H9 (cell line): ENCODE measurements at regions not wholly inside any gene's neighbourhood (a gene's known extent, or its start where the extent isn't known, plus 50 kb on each side); places are given as distances from the start of the nearest gene placed in this dataset.

Experiments
- DNase-seq: peaks from one replicate; pipeline ENCODE4 v3.0.0-alpha.2; 2017
- H2AFZ ChIP-seq: one replicate; pipeline ENCODE4 v1.6.1; 2013; ENCODE audit warnings: mild to moderate bottlenecking, low read length, control low read depth, moderate library complexity
- H2AK5ac ChIP-seq: 2 replicates; pipeline ENCODE4 v1.6.1; 2013; ENCODE audit warnings: low read length, control low read depth, mixed read lengths; ENCODE audit not compliant: insufficient read length
- H2BK120ac ChIP-seq: one replicate; pipeline ENCODE4 v1.6.1; 2013; ENCODE audit warnings: low read depth, mild to moderate bottlenecking, low read length, control low read depth, inconsistent platforms; ENCODE audit not compliant: poor library complexity, severe bottlenecking
- H2BK12ac ChIP-seq: 2 replicates; pipeline ENCODE4 v1.6.1; 2013; ENCODE audit warnings: low read length, control low read depth, mixed read lengths, low read depth; ENCODE audit not compliant: insufficient read length
- H2BK15ac ChIP-seq: 2 replicates; pipeline ENCODE4 v1.6.1; 2013; ENCODE audit warnings: low read depth, low read length, control low read depth
- H2BK20ac ChIP-seq: one replicate; pipeline ENCODE4 v1.6.1; 2013; ENCODE audit warnings: low read depth, mild to moderate bottlenecking, low read length, control low read depth, inconsistent platforms; ENCODE audit not compliant: poor library complexity, severe bottlenecking
- H2BK5ac ChIP-seq: 2 replicates; pipeline ENCODE4 v1.6.1; 2013; ENCODE audit warnings: low read length, control low read depth, mixed read lengths; ENCODE audit not compliant: insufficient read length
- H3K14ac ChIP-seq: 2 replicates; pipeline ENCODE4 v1.6.1; 2013; ENCODE audit warnings: low read length, control low read depth; ENCODE audit not compliant: insufficient read depth
- H3K18ac ChIP-seq: 2 replicates; pipeline ENCODE4 v1.6.1; 2013; ENCODE audit warnings: low read depth, mild to moderate bottlenecking, mixed read lengths, low read length, control low read depth; ENCODE audit not compliant: insufficient read length
- H3K23ac ChIP-seq: 2 replicates; pipeline ENCODE4 v1.6.1; 2013; ENCODE audit warnings: low read length, control low read depth, mixed read lengths, low read depth; ENCODE audit not compliant: insufficient read length
- H3K23me2 ChIP-seq: 2 replicates; pipeline ENCODE4 v1.6.1; 2013; ENCODE audit warnings: low read depth, mild to moderate bottlenecking, mixed read lengths, low read length, control low read depth; ENCODE audit not compliant: insufficient read length, poor library complexity, severe bottlenecking
- H3K27ac ChIP-seq: 2 replicates; pipeline ENCODE4 v1.5.1; 2013; ENCODE audit warnings: low read length, control low read depth, mixed read lengths, low read depth; ENCODE audit not compliant: insufficient read length
- H3K27me3 ChIP-seq: 2 replicates; pipeline ENCODE4 v1.6.1; 2013; ENCODE audit warnings: low read length, control low read depth, inconsistent platforms; ENCODE audit not compliant: insufficient read depth
- H3K4ac ChIP-seq: 2 replicates; pipeline ENCODE4 v1.6.1; 2013; ENCODE audit warnings: low read depth, mild to moderate bottlenecking, control low read depth, inconsistent platforms, low read length, moderate library complexity
- H3K4me1 ChIP-seq: 2 replicates; pipeline ENCODE4 v1.6.1; 2013; ENCODE audit warnings: low read length, control low read depth, inconsistent platforms; ENCODE audit not compliant: insufficient read depth
- H3K4me2 ChIP-seq: 2 replicates; pipeline ENCODE4 v1.6.1; 2013; ENCODE audit warnings: low read length, control low read depth, mixed read lengths; ENCODE audit not compliant: insufficient read length, insufficient read depth
- H3K56ac ChIP-seq: 2 replicates; pipeline ENCODE4 v1.6.1; 2013; ENCODE audit warnings: low read depth, mild to moderate bottlenecking, mixed read lengths, low read length, control low read depth; ENCODE audit not compliant: insufficient read length
- H3K79me1 ChIP-seq: 2 replicates; pipeline ENCODE4 v1.6.1; 2013; ENCODE audit warnings: low read depth, mild to moderate bottlenecking, moderate library complexity, low read length, control low read depth, inconsistent platforms; ENCODE audit not compliant: insufficient read depth, poor library complexity, severe bottlenecking
- H3K79me2 ChIP-seq: 2 replicates; pipeline ENCODE4 v1.6.1; 2013; ENCODE audit warnings: low read length, control low read depth, inconsistent platforms; ENCODE audit not compliant: insufficient read depth
- H3K9ac ChIP-seq: 2 replicates; pipeline ENCODE4 v1.6.1; 2013; ENCODE audit warnings: low read length, control low read depth, mixed read lengths; ENCODE audit not compliant: insufficient read length; ENCODE audit errors: extremely low read depth
- H3K9me3 ChIP-seq: one replicate; pipeline ENCODE4 v1.6.1; 2013; ENCODE audit warnings: low read depth, low read length, inconsistent platforms; ENCODE audit not compliant: control insufficient read depth
- H3T11ph ChIP-seq: one replicate; pipeline ENCODE4 v1.6.1; 2013; ENCODE audit warnings: mild to moderate bottlenecking, low read length, control low read depth, inconsistent platforms
- H4K20me1 ChIP-seq: one replicate; pipeline ENCODE4 v1.6.1; 2013; ENCODE audit not compliant: control insufficient read depth, insufficient read length, insufficient read depth
- H4K5ac ChIP-seq: 2 replicates; pipeline ENCODE4 v1.6.1; 2013; ENCODE audit warnings: low read depth, mild to moderate bottlenecking, mixed read lengths, low read length, control low read depth; ENCODE audit not compliant: insufficient read length
- H4K8ac ChIP-seq: replicated peaks from 2 replicates; pipeline ENCODE4 v1.6.1; 2013; ENCODE audit warnings: low read length, control low read depth, mixed read lengths, low read depth; ENCODE audit not compliant: insufficient read length
- H4K91ac ChIP-seq: 2 replicates; pipeline ENCODE4 v1.6.1; 2013; ENCODE audit warnings: low read depth, mild to moderate bottlenecking, moderate library complexity, mixed read lengths, low read length, control low read depth; ENCODE audit not compliant: insufficient read length
- H3K27ac Mint-ChIP-seq, 3 experiments: 2 replicates in 2 of 3; 3 replicates in 1 of 3; pipeline ENCODE4 v1.8.0; 2020 to 2021; ENCODE audit warnings: mixed read lengths in 3 of 3, mild to moderate bottlenecking in 1 of 3, moderate library complexity in 1 of 3
- H3K27me3 Mint-ChIP-seq: 2 replicates; pipeline ENCODE4 v1.8.0; 2021; ENCODE audit warnings: low read depth, mild to moderate bottlenecking, moderate library complexity, mixed read lengths
- H3K36me3 Mint-ChIP-seq, 3 experiments: 2 replicates in 2 of 3; 3 replicates in 1 of 3; pipeline ENCODE4 v1.8.0; 2020 to 2021; ENCODE audit warnings: low read depth in 3 of 3, mixed read lengths in 3 of 3; ENCODE audit not compliant: insufficient read depth in 1 of 3
- H3K4me1 Mint-ChIP-seq, 2 experiments: 2 replicates each; pipeline ENCODE4 v1.8.0; 2020; ENCODE audit warnings: mixed read lengths in 2 of 2
- H3K4me3 Mint-ChIP-seq, 2 experiments: 2 replicates in 1 of 2; 3 replicates in 1 of 2; pipeline ENCODE4 v1.8.0; 2020 to 2021; ENCODE audit warnings: mild to moderate bottlenecking in 2 of 2, mixed read lengths in 2 of 2, moderate library complexity in 1 of 2
- H3K9me3 Mint-ChIP-seq, 2 experiments: 2 replicates in 1 of 2; 3 replicates in 1 of 2; pipeline ENCODE4 v1.8.0; 2020; ENCODE audit warnings: mild to moderate bottlenecking in 2 of 2, mixed read lengths in 2 of 2, moderate library complexity in 1 of 2
- WGBS: extraction: QIAGEN DNeasy Blood & Tissue Kit; methylation state at CpG from one replicate; pipeline ENCODE4 v1.1.7; 2013; ENCODE audit warnings: missing lambda C conversion rate, low lambda C conversion rate, mixed read lengths; ENCODE audit not compliant: insufficient read length; ENCODE audit errors: extremely low coverage; 5-methylcytosine and 5-hydroxymethylcytosine counted together
- TF ChIP-seq, protein P1 (sequence below): fragments of 200-600 bp; sonication (generic); conservative IDR thresholded peaks from 3 replicates; pipeline ENCODE4 v1.8.0; 2021; ENCODE audit warnings: antibody characterized with exemption, mild to moderate bottlenecking

DNA sequence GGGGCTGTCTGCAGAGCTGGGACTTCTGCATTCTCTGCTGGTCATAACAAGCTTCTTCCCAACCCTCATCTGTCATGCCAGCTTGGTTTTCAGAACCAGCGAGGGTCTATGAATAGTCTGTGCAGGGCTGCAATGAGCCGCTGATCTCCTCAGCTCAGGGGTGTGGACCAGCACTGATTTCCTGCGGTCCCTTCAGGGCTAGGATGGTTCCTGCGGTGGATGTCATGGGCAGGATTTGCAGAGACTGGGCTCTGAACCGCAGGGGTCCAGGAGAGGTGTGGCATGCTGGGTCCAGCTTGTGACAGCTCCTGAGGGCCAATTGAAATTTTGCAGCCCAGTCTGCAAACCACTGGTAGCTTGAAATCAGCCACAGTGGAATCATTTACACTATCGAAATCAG lies 188.2 kb upstream of the AGAP1 start:
- Histone ChIP-seq H2BK15ac (no peak overlapping the region), H2BK12ac (no peak overlapping the region), H3K23me2 (no peaks in the 10 kb centered on the region), H4K8ac (no peak overlapping the region), H2AK5ac (no peak overlapping the region), H3K56ac (no peak overlapping the region), H3K4me2 (no peak overlapping the region), H3K79me1 (no peaks in the 10 kb centered on the region), H4K5ac (no peak overlapping the region), H3K79me2 (no peaks in the 10 kb centered on the region), H3K27ac (no peak overlapping the region), H3K9me3 (no peaks in the 10 kb centered on the region), H3K4me1 (no peaks in the 10 kb centered on the region), H4K20me1 (no peaks in the 10 kb centered on the region), H3T11ph (no peak overlapping the region), H3K9ac (no peak overlapping the region), H2BK5ac (no peak overlapping the region), H3K4ac (no peak overlapping the region), H3K18ac (no peak overlapping the region), H3K23ac (no peak overlapping the region), H4K91ac (no peak overlapping the region), H3K27me3 (no peaks in the 10 kb centered on the region), H2BK120ac (no peak overlapping the region), H3K14ac (no peak overlapping the region), H2BK20ac (no peak overlapping the region), H2AFZ (no peak overlapping the region)
- WGBS = no CpG with 5 or more reads among the region's 6 CpGs
- no peak for DNase-seq
- H3K9me3 Mint-ChIP-seq = peaks cover 1 to 3% of the 10 kb centered on the region in 2 experiments; a peak in 3 of 5 replicates
- H3K4me1 Mint-ChIP-seq = no peaks in the 10 kb centered on the region; a peak in 1 of 4 replicates
- no peak overlapping the region for H3K27ac Mint-ChIP-seq
- peaks cover 0 to 3% (median 0%) of the 10 kb centered on the region in 3 experiments; a peak in 1 of 7 replicates for H3K36me3 Mint-ChIP-seq
- H3K4me3 Mint-ChIP-seq = no peak overlapping the region
- TF ChIP-seq, protein P1, sequence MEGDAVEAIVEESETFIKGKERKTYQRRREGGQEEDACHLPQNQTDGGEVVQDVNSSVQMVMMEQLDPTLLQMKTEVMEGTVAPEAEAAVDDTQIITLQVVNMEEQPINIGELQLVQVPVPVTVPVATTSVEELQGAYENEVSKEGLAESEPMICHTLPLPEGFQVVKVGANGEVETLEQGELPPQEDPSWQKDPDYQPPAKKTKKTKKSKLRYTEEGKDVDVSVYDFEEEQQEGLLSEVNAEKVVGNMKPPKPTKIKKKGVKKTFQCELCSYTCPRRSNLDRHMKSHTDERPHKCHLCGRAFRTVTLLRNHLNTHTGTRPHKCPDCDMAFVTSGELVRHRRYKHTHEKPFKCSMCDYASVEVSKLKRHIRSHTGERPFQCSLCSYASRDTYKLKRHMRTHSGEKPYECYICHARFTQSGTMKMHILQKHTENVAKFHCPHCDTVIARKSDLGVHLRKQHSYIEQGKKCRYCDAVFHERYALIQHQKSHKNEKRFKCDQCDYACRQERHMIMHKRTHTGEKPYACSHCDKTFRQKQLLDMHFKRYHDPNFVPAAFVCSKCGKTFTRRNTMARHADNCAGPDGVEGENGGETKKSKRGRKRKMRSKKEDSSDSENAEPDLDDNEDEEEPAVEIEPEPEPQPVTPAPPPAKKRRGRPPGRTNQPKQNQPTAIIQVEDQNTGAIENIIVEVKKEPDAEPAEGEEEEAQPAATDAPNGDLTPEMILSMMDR = no peak
- peaks cover 8% of the 10 kb centered on the region for H3K27me3 Mint-ChIP-seq
